GM19463 (cell line): ENCODE measurements at regions not wholly inside any gene's neighbourhood (a gene's known extent, or its start where the extent isn't known, plus 50 kb on each side); places are given as distances from the start of the nearest gene placed in this dataset.
"Not testable (repeated sequence)": the region's sequence is repeated elsewhere in the genome, so short reads cannot be mapped to it uniquely, and the experiment has no call there.

ENCODE experiments used
- ATAC-seq: cut with Tn5 transposase; IDR thresholded peaks from one replicate; pipeline ENCODE4 v1.9.1; 2021; ENCODE audit warnings: mild to moderate bottlenecking, moderate library complexity; ENCODE audit not compliant: unreplicated experiment

DNA sequence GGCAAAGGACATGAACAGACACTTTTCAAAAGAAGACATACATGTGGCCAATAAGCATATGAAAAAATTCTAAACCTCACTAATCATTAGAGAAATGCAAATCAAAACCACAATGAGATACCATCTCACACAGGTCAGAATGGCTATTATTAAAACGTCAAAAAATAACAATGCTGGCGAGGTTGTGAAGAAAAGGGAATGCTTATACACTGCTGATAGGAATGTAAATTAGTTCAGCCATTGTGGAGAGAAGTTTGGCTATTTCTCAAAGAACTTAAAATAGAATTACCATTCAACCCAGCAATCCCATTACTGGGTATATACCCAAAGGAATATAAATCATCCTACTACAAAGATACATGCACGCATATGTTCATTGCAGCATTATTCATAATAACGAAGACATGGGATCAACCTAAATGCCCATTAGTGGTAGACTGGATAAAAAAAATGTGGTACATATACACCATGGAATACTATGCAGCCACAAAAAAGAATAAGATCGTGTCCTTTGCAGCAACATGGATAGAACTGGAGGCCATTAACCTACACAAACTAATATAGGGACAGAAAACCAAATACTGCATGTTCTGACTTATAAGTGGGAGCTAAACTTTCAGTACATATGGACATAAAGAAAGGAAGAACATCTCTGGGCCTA is 101.7 kb downstream of the KLF5 start:
- not testable (repeated sequence) for ATAC-seq

DNA sequence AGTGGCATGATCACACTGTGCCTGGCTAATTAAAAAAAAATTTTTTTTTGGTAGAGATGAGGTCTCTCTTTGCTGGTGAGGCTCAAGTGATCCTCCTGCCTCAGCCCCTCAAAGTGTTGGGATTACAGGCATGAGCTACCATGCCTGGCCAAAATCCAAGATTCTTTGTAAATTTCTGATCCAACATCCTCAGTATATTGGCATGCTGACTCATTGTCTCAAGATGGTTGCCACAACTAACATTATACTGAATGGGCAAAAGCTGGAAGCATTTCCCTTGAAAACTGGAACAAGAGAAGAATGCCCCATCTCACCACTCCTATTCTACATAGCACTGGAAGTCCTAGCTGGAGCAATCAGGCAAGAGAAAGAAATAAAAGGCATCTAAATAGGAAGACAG is 100.0 kb downstream of the KLF5 start:
- no peak for ATAC-seq

DNA sequence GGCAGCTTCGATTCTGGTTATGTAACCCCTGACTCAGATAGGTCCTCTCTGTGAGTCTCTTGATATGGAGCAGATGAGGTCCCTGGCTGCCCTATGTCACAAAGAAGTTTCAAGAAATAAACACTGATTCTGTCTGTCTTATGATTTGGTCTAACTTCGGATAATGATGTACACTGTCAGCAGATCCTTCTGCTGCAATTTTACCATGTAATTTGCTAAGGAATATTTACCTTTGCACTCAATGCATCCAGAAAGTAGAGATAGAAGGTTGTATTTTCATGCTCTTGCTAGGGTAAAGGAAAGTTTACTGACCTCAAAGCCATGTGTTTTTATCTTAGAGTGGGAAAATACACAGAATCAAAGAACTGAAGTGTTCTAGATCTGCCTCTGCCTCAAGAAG is 98.2 kb downstream of the KLF5 start:
- ATAC-seq, result no peak

DNA sequence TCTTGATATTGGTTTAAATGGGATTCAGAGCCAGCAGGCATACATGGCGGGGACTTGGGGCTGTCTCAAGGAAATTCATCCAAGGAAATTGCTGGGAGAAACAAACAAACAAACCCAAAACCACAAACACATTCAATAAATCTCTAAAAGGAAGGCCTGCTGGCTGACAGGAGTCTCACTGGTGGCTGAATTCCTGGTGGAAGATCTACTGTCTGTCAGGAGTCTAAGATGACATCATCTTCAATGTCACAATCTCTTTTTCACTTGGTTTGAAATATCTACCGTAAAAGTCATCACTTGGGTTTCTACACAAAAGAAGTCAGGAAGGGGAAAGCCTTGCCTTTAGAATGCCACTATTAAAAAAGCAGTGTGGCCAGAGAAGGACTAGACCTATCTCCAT is 87.9 kb downstream of the KLF5 start:
- ATAC-seq, result no peak

DNA sequence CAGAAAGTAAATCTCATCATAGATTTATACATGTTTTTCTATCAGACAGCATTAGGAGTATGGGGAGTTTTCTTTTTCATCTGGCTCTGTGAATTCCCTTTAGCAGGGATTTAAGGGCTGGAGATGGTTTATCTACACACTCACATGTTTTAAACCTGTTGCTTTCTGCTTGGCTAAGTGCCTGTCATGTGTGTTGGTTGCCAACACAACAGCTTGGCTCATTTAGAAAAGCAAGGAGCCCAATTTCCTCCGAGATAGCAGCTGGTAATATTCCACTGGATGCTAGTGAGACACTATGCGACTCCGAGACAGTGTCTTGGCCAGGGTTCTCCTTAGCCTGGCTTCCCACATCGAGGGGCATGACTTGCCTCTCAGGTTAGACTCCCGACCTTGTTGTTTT is 83.3 kb downstream of the KLF5 start:
- no peak for ATAC-seq

DNA sequence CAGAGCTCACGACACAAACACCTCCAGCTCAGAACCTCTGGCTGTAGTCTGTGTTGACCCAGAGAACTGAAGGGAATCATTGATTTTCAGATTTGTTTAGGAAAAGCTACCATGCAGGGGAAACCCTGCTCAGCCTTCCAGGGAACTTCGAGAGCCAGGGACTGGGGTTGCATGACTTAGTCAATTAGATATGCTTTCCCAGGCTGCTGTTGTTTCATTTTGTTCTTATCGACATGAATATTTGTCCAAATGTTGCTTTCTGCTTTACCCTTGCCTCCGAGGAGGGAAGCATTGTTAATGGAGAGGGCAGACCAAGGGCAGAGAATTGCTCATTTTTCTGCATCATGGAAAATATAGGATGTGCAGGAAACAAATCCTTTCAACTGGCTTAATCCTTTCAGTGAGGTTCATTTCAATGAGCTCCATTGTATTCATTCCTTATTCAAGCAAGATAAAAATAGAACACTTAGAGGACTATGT is 82.5 kb downstream of the KLF5 start:
- ATAC-seq, result no peak

DNA sequence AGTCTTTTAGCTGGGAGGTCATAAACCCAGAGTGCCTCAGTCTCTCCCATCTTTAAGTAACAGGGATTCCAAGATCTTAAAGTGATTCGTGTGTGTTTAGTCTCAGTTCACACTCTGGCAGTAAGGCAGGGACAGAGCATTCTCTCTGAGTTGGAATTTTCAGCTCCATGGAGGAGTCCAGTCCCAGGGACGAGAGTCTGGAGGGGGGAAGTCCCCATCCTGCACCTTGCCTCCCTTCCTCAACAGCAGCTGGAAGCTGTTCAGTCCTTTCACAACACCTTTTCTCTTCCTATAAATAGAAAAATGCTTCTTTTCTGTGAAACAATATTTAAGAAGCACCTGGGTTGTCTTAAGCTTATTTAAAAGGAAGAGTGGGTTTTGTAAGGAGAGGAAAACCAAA is 82.0 kb downstream of the KLF5 start:
- ATAC-seq, result no peak

DNA sequence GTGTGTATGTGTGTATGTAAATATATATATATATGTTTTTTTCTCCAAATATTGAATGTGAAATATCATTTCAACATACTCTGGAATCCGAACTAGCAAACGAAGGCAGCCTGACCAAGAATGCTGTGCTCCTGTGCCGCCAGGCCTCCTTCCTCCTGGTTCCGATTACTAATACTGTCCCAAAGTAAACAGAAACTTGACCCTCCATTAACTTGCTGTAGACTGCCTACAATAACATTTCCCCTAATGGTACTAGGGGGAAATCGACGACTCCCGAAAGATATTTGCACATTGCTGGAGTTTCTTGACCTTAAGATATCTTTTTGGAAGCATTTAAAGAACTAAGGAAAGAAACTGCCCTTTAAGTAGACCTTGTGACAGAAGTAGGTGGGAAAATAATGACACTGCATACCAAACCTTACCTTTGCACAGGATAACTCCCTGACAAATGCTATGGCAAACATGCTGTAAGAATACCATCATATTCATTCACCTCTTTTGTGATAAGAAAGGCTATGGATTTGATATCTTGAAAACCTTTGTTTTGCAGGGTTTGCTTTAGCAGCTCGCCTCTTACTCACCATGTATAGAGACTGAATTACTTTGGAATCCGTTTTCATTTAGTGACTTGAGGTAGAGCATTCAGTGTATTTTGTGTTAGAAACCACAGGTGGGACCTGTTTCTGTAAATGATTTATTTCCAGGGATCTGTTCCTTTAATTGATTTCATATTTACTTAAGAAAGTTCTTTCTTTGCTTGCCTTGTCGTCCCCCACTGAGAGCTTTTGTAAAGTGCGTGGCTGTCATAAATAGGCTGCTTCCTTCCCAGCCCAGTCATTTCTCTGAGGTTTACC is 80.1 kb downstream of the KLF5 start:
- ATAC-seq, result no peak

DNA sequence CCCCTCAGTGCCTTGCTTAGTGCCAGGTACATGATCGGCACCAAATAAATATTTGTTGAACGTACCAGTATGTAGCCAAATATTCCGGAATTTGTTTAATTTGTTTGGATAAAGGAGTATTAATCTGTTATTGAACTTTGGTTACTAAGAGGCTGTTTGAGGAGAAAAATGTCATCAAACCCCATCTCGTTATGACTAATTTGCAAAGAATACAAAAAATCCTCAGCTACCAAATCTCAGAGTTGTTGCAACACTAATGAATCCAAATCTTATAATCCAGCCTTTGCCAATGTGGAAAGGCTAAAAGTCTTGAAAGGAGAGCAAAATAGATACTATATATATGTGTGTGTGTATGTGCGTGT is 79.5 kb downstream of the KLF5 start:
- no peak for ATAC-seq

DNA sequence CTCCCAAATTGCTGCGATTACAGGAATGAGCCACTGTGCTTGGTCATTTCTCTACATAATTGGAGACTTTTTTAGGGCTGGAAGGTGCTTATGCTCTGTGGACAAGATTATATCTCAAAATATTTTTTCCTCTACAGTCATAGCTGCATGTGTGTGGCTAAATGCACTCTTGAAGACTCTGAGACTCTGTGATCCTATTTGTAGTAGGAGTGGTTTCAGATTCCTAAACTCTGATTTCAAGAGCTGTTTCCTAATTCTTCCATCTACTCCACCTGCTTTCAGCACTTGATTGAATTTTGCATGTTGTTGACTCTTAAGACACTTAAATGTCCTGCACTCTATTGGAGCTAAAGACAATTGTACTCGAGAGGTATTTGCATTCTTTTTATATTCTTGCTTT is 78.0 kb downstream of the KLF5 start:
- ATAC-seq, result no peak

DNA sequence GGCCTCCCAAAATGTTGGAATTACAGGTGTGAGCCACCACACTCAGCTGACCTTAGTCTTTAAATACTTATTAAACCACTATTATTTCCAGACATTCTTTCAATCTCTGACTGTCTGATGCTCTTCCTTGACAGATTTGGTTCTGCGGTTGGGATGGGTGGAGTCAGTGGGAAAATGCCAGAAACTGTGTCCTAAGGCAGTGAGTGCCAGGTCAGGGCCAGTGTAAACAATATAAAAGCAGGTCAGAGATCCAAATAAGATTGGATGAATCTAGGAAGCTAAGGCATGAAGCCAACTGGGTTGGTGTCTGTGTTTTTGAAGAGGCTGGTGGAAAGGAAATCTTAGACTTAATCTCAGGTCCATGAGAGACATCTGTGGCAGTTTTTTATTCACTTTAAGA is 74.7 kb downstream of the KLF5 start:
- ATAC-seq, result no peak

DNA sequence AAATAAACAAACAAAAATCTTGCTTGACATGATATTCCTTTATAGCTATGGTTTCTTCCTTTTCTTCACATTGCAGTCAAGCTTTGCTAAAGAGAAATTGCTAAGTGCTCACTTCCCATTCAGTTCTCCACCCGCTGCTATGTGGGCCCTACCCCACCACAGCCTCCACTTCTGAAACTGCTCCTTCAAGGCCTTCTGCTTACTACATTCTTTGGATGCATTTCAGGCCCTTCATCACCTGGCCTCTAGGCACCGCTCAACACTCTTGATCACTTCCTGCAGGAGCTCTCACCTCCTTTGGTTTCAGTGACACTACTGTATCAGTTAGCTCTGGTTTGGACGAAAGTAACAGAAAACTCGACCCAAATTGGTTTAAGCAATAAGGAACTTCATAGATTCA is 72.4 kb downstream of the KLF5 start:
- ATAC-seq, result no peak

DNA sequence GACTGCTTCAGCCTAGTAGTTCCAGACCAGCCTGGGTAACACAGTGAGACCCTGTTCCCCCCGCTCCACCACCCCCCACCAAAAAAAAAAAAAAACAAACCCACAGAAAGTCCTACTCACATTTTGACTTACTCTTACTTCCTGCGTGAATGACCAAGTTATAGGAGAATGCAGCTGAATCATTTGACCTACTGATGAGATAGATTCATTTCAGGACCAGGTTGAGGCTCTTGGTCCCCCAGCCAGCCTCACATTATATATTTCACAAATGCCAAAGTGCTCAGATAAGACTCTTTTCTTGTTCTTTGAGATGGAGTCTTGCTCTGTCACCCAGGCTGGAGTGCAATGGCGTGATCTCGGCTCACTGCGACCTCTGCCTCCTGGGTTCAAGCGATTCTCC is 70.2 kb downstream of the KLF5 start:
- ATAC-seq, result no peak
